GM19035 (cell line): ENCODE measurements at regions not wholly inside any gene's neighbourhood (a gene's known extent, or its start where the extent isn't known, plus 50 kb on each side); places are given as distances from the start of the nearest gene placed in this dataset.
"Not testable (repeated sequence)": the region's sequence is repeated elsewhere in the genome, so short reads cannot be mapped to it uniquely, and the experiment has no call there.

Source experiments
- ATAC-seq: cut with Tn5 transposase; IDR thresholded peaks from one replicate; pipeline ENCODE4 v1.9.1; 2021; ENCODE audit not compliant: unreplicated experiment

- ATAC-seq, result peak; percentile 56
These were observed 117.5 kb upstream of the HGF start for GRCh38 chr7:81887098-81888090.

- no peak for ATAC-seq
These were observed 116.4 kb upstream of the HGF start for GRCh38 chr7:81886211-81886764.

GRCh38 chr7:81884817-81885216 is 115.0 kb upstream of the HGF start:
- ATAC-seq, result no peak

GRCh38 chr7:81883801-81884393 is 114.0 kb upstream of the HGF start:
- peak; percentile 46 for ATAC-seq

- no peak for ATAC-seq
These were observed 112.2 kb upstream of the HGF start for GRCh38 chr7:81882086-81882485.

- no peak for ATAC-seq
These were observed 108.0 kb upstream of the HGF start for GRCh38 chr7:81877890-81878289.

- ATAC-seq, result peak; percentile 74
These were observed 103.7 kb upstream of the HGF start for GRCh38 chr7:81873559-81873958.

GRCh38 chr7:81871606-81872265 is 101.9 kb upstream of the HGF start:
- no peak for ATAC-seq

GRCh38 chr7:81870608-81871007 is 100.8 kb upstream of the HGF start:
- ATAC-seq, result no peak

- no peak for ATAC-seq
These were observed 99.8 kb upstream of the HGF start for GRCh38 chr7:81869670-81870069.

GRCh38 chr7:81865754-81866153 is 95.9 kb upstream of the HGF start:
- no peak for ATAC-seq

GRCh38 chr7:81859433-81859832 is 89.6 kb upstream of the HGF start:
- ATAC-seq, result no peak

- ATAC-seq, result not testable (repeated sequence)
These were observed 89.0 kb upstream of the HGF start for GRCh38 chr7:81858820-81859219.

GRCh38 chr7:81857385-81857784 is 87.5 kb upstream of the HGF start:
- no peak for ATAC-seq

- ATAC-seq, result no peak
These were observed 84.7 kb upstream of the HGF start for GRCh38 chr7:81854518-81854917.

- ATAC-seq, result no peak
These were observed 82.9 kb upstream of the HGF start for GRCh38 chr7:81852701-81853100.

GRCh38 chr7:81851413-81851812 is 81.6 kb upstream of the HGF start:
- ATAC-seq, result no peak

- ATAC-seq, result peak; percentile 72
These were observed 76.6 kb upstream of the HGF start for GRCh38 chr7:81846398-81846797.

- ATAC-seq, result peak; percentile 83
These were observed 75.9 kb upstream of the HGF start for GRCh38 chr7:81845744-81846241.

GRCh38 chr7:81843657-81844056 is 73.8 kb upstream of the HGF start:
- ATAC-seq, result not testable (repeated sequence)

- ATAC-seq, result no peak
These were observed 72.5 kb upstream of the HGF start for GRCh38 chr7:81842361-81842760.
